Natural killer cell (primary cell): ENCODE measurements at regions not wholly inside any gene's neighbourhood (a gene's known extent, or its start where the extent isn't known, plus 50 kb on each side); places are given as distances from the start of the nearest gene placed in this dataset.

Source experiments
- ATAC-seq, 3 donors: fragments of 150-1000 bp in 2 of 3; fragments of 200-7000 bp in 1 of 3; cut with Tn5 transposase; 1 replicate in 1 of 3; 2 replicates in 2 of 3; pipeline ENCODE4 v1.10.0; 2021; ENCODE audit warnings: mild to moderate bottlenecking in 2 of 3, moderate library complexity in 2 of 3
- DNase-seq, 2 donors: peaks; one replicate each; pipeline versions ENCODE4 v3.0.0 to v3.0.0-alpha.2; 2013 to 2021; ENCODE audit warnings: mixed read lengths in 1 of 2
- H3K27ac ChIP-seq: one replicate; pipeline ENCODE4 v1.5.1; 2013; ENCODE audit warnings: mild to moderate bottlenecking, low read length
- H3K27me3 ChIP-seq: one replicate; pipeline ENCODE4 v1.6.1; 2013; ENCODE audit warnings: low read length; ENCODE audit not compliant: control insufficient read depth, insufficient read depth
- H3K36me3 ChIP-seq: one replicate; pipeline ENCODE4 v1.6.1; 2013; ENCODE audit warnings: low read length; ENCODE audit not compliant: control insufficient read depth, insufficient read depth
- H3K4me1 ChIP-seq: one replicate; pipeline ENCODE4 v1.6.1; 2013; ENCODE audit warnings: low read length; ENCODE audit not compliant: control insufficient read depth, insufficient read depth
- H3K4me3 ChIP-seq: one replicate; pipeline ENCODE4 v1.5.1; 2013; ENCODE audit warnings: low read length
- H3K9me3 ChIP-seq: one replicate; pipeline ENCODE4 v1.6.1; 2013; ENCODE audit warnings: low read length; ENCODE audit not compliant: control insufficient read depth, insufficient read depth
- H3K27ac Mint-ChIP-seq, 2 donors: one replicate each; pipeline ENCODE4 v1.8.0; 2022; ENCODE audit warnings: mild to moderate bottlenecking in 2 of 2, mixed read lengths in 2 of 2, moderate library complexity in 1 of 2
- H3K27me3 Mint-ChIP-seq, 2 donors: one replicate each; pipeline ENCODE4 v1.8.0; 2022; ENCODE audit warnings: low read depth in 2 of 2, mixed read lengths in 2 of 2
- H3K36me3 Mint-ChIP-seq: one replicate; pipeline ENCODE4 v1.8.0; 2022; ENCODE audit warnings: mixed read lengths
- H3K4me1 Mint-ChIP-seq, 2 donors: one replicate each; pipeline ENCODE4 v1.8.0; 2022; ENCODE audit warnings: mixed read lengths in 2 of 2
- H3K4me3 Mint-ChIP-seq: one replicate; pipeline ENCODE4 v1.8.0; 2022; ENCODE audit warnings: mild to moderate bottlenecking, moderate library complexity, mixed read lengths
- H3K9me3 Mint-ChIP-seq, 2 donors: one replicate each; pipeline ENCODE4 v1.8.0; 2022; ENCODE audit warnings: mixed read lengths in 2 of 2
- WGBS: methylation state at CpG from one replicate; pipeline ENCODE4 v1.1.7; 2013; ENCODE audit warnings: missing lambda C conversion rate; ENCODE audit not compliant: insufficient coverage; 5-methylcytosine and 5-hydroxymethylcytosine counted together
- intact Hi-C: fragments of 100-400 bp; cut with micrococcal nuclease; formaldehyde crosslinking; loops from one replicate; pipeline ENCODE4 v1.14.2; 2022
- TF ChIP-seq, protein P1 (sequence below): fragments of 200-600 bp; IDR thresholded peaks from one replicate; pipeline ENCODE4 v1.8.0; 2022; ENCODE audit warnings: antibody characterized with exemption

DNA sequence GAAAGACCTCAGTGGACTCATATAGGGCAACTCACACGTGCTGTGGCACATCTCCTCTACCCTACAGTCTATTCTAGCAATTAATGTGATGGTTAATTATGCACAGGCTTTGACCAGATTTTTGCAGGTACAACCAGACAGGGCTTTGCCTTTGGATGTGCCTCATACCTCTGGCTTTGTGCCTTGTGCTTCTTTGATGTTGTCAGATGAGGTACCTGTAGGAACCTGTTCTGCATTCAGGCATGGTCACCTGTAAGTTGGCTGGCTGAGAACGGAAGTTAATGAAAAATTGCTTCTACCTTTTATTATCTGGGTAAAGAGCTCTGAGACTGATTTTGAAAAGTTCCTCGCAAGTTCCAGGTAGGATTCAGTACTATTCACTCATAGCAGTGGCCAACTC is 462.9 kb upstream of the ZFHX3 start:
- Histone ChIP-seq H3K4me3 (no peak overlapping the region), H3K27ac (no peak overlapping the region), H3K4me1 (no peaks in the 10 kb centered on the region), H3K27me3 (no peaks in the 10 kb centered on the region), H3K36me3 (no peaks in the 10 kb centered on the region), H3K9me3 (no peaks in the 10 kb centered on the region)
- H3K4me1 Mint-ChIP-seq: no peaks in the 10 kb centered on the region
- H3K27me3 Mint-ChIP-seq: no peaks in the 10 kb centered on the region
- no peak overlapping the region for H3K27ac Mint-ChIP-seq
- H3K4me3 Mint-ChIP-seq: no peak overlapping the region
- ATAC-seq (no peak), DNase-seq (no peak)
- WGBS: 52% methylated on average over 2 of the region's 3 CpGs
- intact Hi-C loops: no loop called here
- H3K36me3 Mint-ChIP-seq: no peaks in the 10 kb centered on the region
- no peaks in the 10 kb centered on the region for H3K9me3 Mint-ChIP-seq
- TF ChIP-seq, protein P1, sequence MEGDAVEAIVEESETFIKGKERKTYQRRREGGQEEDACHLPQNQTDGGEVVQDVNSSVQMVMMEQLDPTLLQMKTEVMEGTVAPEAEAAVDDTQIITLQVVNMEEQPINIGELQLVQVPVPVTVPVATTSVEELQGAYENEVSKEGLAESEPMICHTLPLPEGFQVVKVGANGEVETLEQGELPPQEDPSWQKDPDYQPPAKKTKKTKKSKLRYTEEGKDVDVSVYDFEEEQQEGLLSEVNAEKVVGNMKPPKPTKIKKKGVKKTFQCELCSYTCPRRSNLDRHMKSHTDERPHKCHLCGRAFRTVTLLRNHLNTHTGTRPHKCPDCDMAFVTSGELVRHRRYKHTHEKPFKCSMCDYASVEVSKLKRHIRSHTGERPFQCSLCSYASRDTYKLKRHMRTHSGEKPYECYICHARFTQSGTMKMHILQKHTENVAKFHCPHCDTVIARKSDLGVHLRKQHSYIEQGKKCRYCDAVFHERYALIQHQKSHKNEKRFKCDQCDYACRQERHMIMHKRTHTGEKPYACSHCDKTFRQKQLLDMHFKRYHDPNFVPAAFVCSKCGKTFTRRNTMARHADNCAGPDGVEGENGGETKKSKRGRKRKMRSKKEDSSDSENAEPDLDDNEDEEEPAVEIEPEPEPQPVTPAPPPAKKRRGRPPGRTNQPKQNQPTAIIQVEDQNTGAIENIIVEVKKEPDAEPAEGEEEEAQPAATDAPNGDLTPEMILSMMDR: no peak

- Histone ChIP-seq H3K27ac (no peak overlapping the region), H3K9me3 (no peaks in the 10 kb centered on the region), H3K4me3 (no peak overlapping the region), H3K36me3 (no peaks in the 10 kb centered on the region), H3K4me1 (no peaks in the 10 kb centered on the region), H3K27me3 (no peaks in the 10 kb centered on the region)
- Mint-ChIP-seq H3K4me1 (no peaks in the 10 kb centered on the region), H3K27ac (no peak overlapping the region), H3K9me3 (peaks cover 0 to 2% of the 10 kb centered on the region in 2 donors), H3K4me3 (no peak overlapping the region), H3K27me3 (no peaks in the 10 kb centered on the region), H3K36me3 (no peaks in the 10 kb centered on the region)
- intact Hi-C loops: no loop called here
- no peak for ATAC-seq
- 89% methylated on average over 13 of the region's 13 CpGs for WGBS
- TF ChIP-seq, protein P1: no peak
- DNase-seq: no peak
Measured at GRCh38 chr16:73506568-73507056, 458.7 kb upstream of the ZFHX3 start.

GRCh38 chr16:73505577-73505976 is 457.6 kb upstream of the ZFHX3 start:
- Histone ChIP-seq H3K4me3 (no peak overlapping the region), H3K27me3 (no peaks in the 10 kb centered on the region), H3K27ac (no peak overlapping the region), H3K36me3 (no peaks in the 10 kb centered on the region), H3K9me3 (no peaks in the 10 kb centered on the region), H3K4me1 (no peaks in the 10 kb centered on the region)
- Mint-ChIP-seq H3K9me3 (peaks cover 0 to 2% of the 10 kb centered on the region in 2 donors), H3K36me3 (no peaks in the 10 kb centered on the region), H3K27me3 (no peaks in the 10 kb centered on the region), H3K4me3 (no peak overlapping the region), H3K4me1 (no peaks in the 10 kb centered on the region), H3K27ac (no peak overlapping the region)
- TF ChIP-seq, protein P1: no peak
- WGBS: 94% methylated on average over 5 of the region's 5 CpGs
- DNase-seq: no peak
- intact Hi-C loops: no loop called here
- no peak for ATAC-seq
